ENCODE measurements at regions not wholly inside any gene's neighbourhood (a gene's known extent, or its start where the extent isn't known, plus 50 kb on each side); places are given as distances from the start of the nearest gene placed in this dataset.

- ATAC-seq: no peak
- TF ChIP-seq PPARA (CRISPR knock-in tag; IDR thresholded peaks at IDR 0.05; ENCODE audit: borderline replicate concordance): no peak
- TF ChIP-seq CSDC2 (CRISPR knock-in tag; IDR thresholded peaks at IDR 0.05): no peak
- TF ChIP-seq ARNTL (CRISPR knock-in tag; IDR thresholded peaks at IDR 0.05; ENCODE audit: borderline replicate concordance, low read depth): no peak
- TF ChIP-seq POU6F1 (CRISPR knock-in tag; IDR thresholded peaks at IDR 0.05; ENCODE audit: borderline replicate concordance, low read depth): no peak
- no peak for TF ChIP-seq PATZ1 (CRISPR knock-in tag; IDR thresholded peaks at IDR 0.05; ENCODE audit: borderline replicate concordance)
- no peak for TF ChIP-seq SNAI2 (CRISPR knock-in tag; IDR thresholded peaks at IDR 0.05)
- TF ChIP-seq TSHZ2 (CRISPR knock-in tag; IDR thresholded peaks at IDR 0.05): no peak
- TF ChIP-seq ZNF565 (CRISPR knock-in tag; conservative IDR thresholded peaks at IDR 0.05; ENCODE audit: low read depth): no peak
- TF ChIP-seq ZFP3 (CRISPR knock-in tag; IDR thresholded peaks at IDR 0.05): no peak
- no peak for TF ChIP-seq TOX (CRISPR knock-in tag; IDR thresholded peaks at IDR 0.05; ENCODE audit: borderline replicate concordance)
- TF ChIP-seq ESRRG (CRISPR knock-in tag; IDR thresholded peaks at IDR 0.05): no peak
- no peak for TF ChIP-seq BACH2 (CRISPR knock-in tag; IDR thresholded peaks at IDR 0.05; ENCODE audit: borderline replicate concordance)
- no peak for TF ChIP-seq CREB5 (CRISPR knock-in tag; IDR thresholded peaks at IDR 0.05; ENCODE audit: low read depth)
- TF ChIP-seq GLIS3 (CRISPR knock-in tag; IDR thresholded peaks at IDR 0.05): no peak
- TF ChIP-seq RARB (CRISPR knock-in tag; IDR thresholded peaks at IDR 0.05): no peak
- TF ChIP-seq ISL1 (CRISPR knock-in tag; IDR thresholded peaks at IDR 0.05): no peak
- TF ChIP-seq CSRNP3 (CRISPR knock-in tag; IDR thresholded peaks at IDR 0.05): no peak
- no peak for TF ChIP-seq TCF4 (CRISPR knock-in tag; IDR thresholded peaks at IDR 0.05; ENCODE audit: borderline replicate concordance)
- no peak for TF ChIP-seq ZC3H10 (CRISPR knock-in tag; IDR thresholded peaks at IDR 0.05)
- TF ChIP-seq OSR1 (CRISPR knock-in tag; IDR thresholded peaks at IDR 0.05): no peak
Observed at GRCh38 chr5:133892306-133892705, 76.1 kb downstream of the C5orf15 start.

- no peak for ATAC-seq
- no peak for TF ChIP-seq ESRRG (CRISPR knock-in tag; IDR thresholded peaks at IDR 0.05)
- TF ChIP-seq GLIS3 (CRISPR knock-in tag; IDR thresholded peaks at IDR 0.05): no peak
- TF ChIP-seq PPARA (CRISPR knock-in tag; IDR thresholded peaks at IDR 0.05; ENCODE audit: borderline replicate concordance): no peak
- no peak for TF ChIP-seq ARNTL (CRISPR knock-in tag; IDR thresholded peaks at IDR 0.05; ENCODE audit: borderline replicate concordance, low read depth)
- TF ChIP-seq CSRNP3 (CRISPR knock-in tag; IDR thresholded peaks at IDR 0.05): no peak
- TF ChIP-seq ISL1 (CRISPR knock-in tag; IDR thresholded peaks at IDR 0.05): no peak
- no peak for TF ChIP-seq PATZ1 (CRISPR knock-in tag; IDR thresholded peaks at IDR 0.05; ENCODE audit: borderline replicate concordance)
- no peak for TF ChIP-seq ZNF565 (CRISPR knock-in tag; conservative IDR thresholded peaks at IDR 0.05; ENCODE audit: low read depth)
- TF ChIP-seq TSHZ2 (CRISPR knock-in tag; IDR thresholded peaks at IDR 0.05): no peak
- no peak for TF ChIP-seq ZNF8 (CRISPR knock-in tag; IDR thresholded peaks at IDR 0.05)
- TF ChIP-seq ZNF70 (CRISPR knock-in tag; IDR thresholded peaks at IDR 0.05): no peak
- no peak for TF ChIP-seq CSDC2 (CRISPR knock-in tag; IDR thresholded peaks at IDR 0.05)
- no peak for TF ChIP-seq ZC3H10 (CRISPR knock-in tag; IDR thresholded peaks at IDR 0.05)
- no peak for TF ChIP-seq OSR1 (CRISPR knock-in tag; IDR thresholded peaks at IDR 0.05)
- no peak for TF ChIP-seq TOX (CRISPR knock-in tag; IDR thresholded peaks at IDR 0.05; ENCODE audit: borderline replicate concordance)
- TF ChIP-seq RARB (CRISPR knock-in tag; IDR thresholded peaks at IDR 0.05): no peak
Observed at GRCh38 chr5:133891390-133891789, 77.0 kb downstream of the C5orf15 start.
